ENCODE measurements at regions not wholly inside any gene's neighbourhood (a gene's known extent, or its start where the extent isn't known, plus 50 kb on each side); places are given as distances from the start of the nearest gene placed in this dataset.

GRCh38 chr5:171629221-171629620 is 156.4 kb upstream of the SMIM23 start:
- in situ Hi-C loops (cut with MboI; ENCODE audit: low sequenced_read_pairs), result no loop called here
- no peak for DNase-seq

More at GRCh38 chr5:171629221-171629620, 156.4 kb upstream of the SMIM23 start:
- Histone ChIP-seq H3K4me2 (ENCODE audit: low read depth, low read length) (no peak overlapping the region), H2BK5ac (ENCODE audit: low read depth, low read length, poor library complexity, severe bottlenecking) (no peak overlapping the region), H3K27ac (ENCODE audit: insufficient read depth, low read length) (no peak overlapping the region), H3K14ac (replicated peaks; ENCODE audit: low read depth, low read length) (no peak overlapping the region), H3K4ac (ENCODE audit: low read depth, low read length) (no peak overlapping the region), H3K9me1 (ENCODE audit: insufficient read depth, low read length) (no peaks in the 10 kb centered on the region), H4K91ac (ENCODE audit: insufficient read depth, low read depth, low read length) (no peak overlapping the region), H4K20me1 (ENCODE audit: insufficient read depth, low read length) (no peaks in the 10 kb centered on the region), H2BK20ac (ENCODE audit: low read depth, low read length) (no peak overlapping the region), H3K4me3 (ENCODE audit: insufficient read depth, low read depth, low read length) (no peak overlapping the region), H4K5ac (ENCODE audit: low read depth, low read length) (no peak overlapping the region), H2AK5ac (ENCODE audit: low read depth, low read length) (no peak overlapping the region), H3K79me1 (ENCODE audit: low read depth in 1 of 2, low read length in 2 of 2) (no peaks in the 10 kb centered on the region), H3K27me3 (ENCODE audit: control insufficient read depth, insufficient read depth, low read length) (peaks cover 55% of the 10 kb centered on the region), H2BK120ac (ENCODE audit: low read depth, low read length) (no peak overlapping the region), H3K56ac (ENCODE audit: extremely low read depth, insufficient read depth, low read length) (no peak overlapping the region), H2AK9ac (replicated peaks; ENCODE audit: low read depth, low read length, poor library complexity) (no peak overlapping the region), H3K18ac (ENCODE audit: low read depth, low read length) (no peak overlapping the region), H3K4me1 (ENCODE audit: control insufficient read depth, insufficient read depth, low read length) (no peaks in the 10 kb centered on the region), H2AFZ (replicated peaks; ENCODE audit: low read length, poor library complexity) (no peak overlapping the region), H3K36me3 (ENCODE audit: control insufficient read depth, insufficient read depth, low read length) (no peaks in the 10 kb centered on the region), H3K9me3 (ENCODE audit: control insufficient read depth, insufficient read depth, low read length) (no peaks in the 10 kb centered on the region), H3K23ac (ENCODE audit: low read depth, low read length) (no peak overlapping the region), H3K9ac (ENCODE audit: low read depth, low read length) (no peak overlapping the region), H4K8ac (ENCODE audit: low read depth in 2 of 2, low read length in 2 of 2) (no peak overlapping the region), H2BK15ac (ENCODE audit: low read depth, low read length) (no peak overlapping the region)
- CTCF ChIA-PET, result interaction anchor here (0.8 to 1.5 kb wide), 7 partner anchors 10 to 282 kb away, joined by 3 to 6 read pairs (median 3); no protein-coding TSS in a partner anchor
- no TSS peak for BruUV-seq (replicated peaks)
- no peak for TF ChIP-seq MAFK (IDR thresholded peaks at IDR 0.05; ENCODE audit: low read depth, low read length)
- no peak for TF ChIP-seq ELK1 (IDR thresholded peaks at IDR 0.05; ENCODE audit: borderline replicate concordance, low read depth, low read length)
- TF ChIP-seq CTCF (conservative IDR thresholded peaks at IDR 0.05; ENCODE audit: low read depth, low read length), result no peak
- no peak for TF ChIP-seq MAZ (IDR thresholded peaks at IDR 0.05; ENCODE audit: borderline replicate concordance, low read depth, low read length)
- TF ChIP-seq RAD21 (IDR thresholded peaks at IDR 0.05; ENCODE audit: low read length), result no peak
- TF ChIP-seq USF2 (IDR thresholded peaks at IDR 0.05; ENCODE audit: low read depth, low read length), result no peak
- TF ChIP-seq MXI1 (IDR thresholded peaks at IDR 0.05; ENCODE audit: borderline replicate concordance, low read depth, low read length), result no peak
- TF ChIP-seq NFE2L2 (IDR thresholded peaks at IDR 0.05; ENCODE audit: low read depth, low read length), result no peak
- no peak for TF ChIP-seq RFX5 (IDR thresholded peaks at IDR 0.05; ENCODE audit: low read depth, low read length)
- no peak for TF ChIP-seq RCOR1 (IDR thresholded peaks at IDR 0.05; ENCODE audit: insufficient replicate concordance, low read length)
- TF ChIP-seq BHLHE40 (IDR thresholded peaks at IDR 0.05; ENCODE audit: low read depth, low read length), result no peak
- no peak for TF ChIP-seq FOS (IDR thresholded peaks at IDR 0.05; ENCODE audit: low read depth, low read length)
- no peak for TF ChIP-seq SMC3 (IDR thresholded peaks at IDR 0.05; ENCODE audit: low read depth, low read length)
- TF ChIP-seq POLR2A (IDR thresholded peaks at IDR 0.05; ENCODE audit: low read depth, low read length), result no peak
- no peak for TF ChIP-seq CEBPB (IDR thresholded peaks at IDR 0.05; ENCODE audit: low read depth, low read length)
- ATAC-seq (ENCODE audit: low read depth), result no peak
- 60% methylated on average over 1 of the region's 7 CpGs; no CpG with 5 or more reads in 1 of the 2 experiments for WGBS, 2 experiments (ENCODE audit: extremely low coverage in 2 of 2, insufficient read length in 1 of 2)
- POLR2A ChIA-PET (ENCODE audit: unreplicated experiment), result no interaction called here
- dilution Hi-C loops (cut with HindIII; ENCODE audit: low sequenced_read_pairs, unreplicated experiment), result no loop called here
- intact Hi-C loops (cut with micrococcal nuclease), result loop anchor here (5.0 kb wide), 1 partner anchor 218 kb away; no protein-coding TSS in a partner anchor
